ENCODE measurements at regions not wholly inside any gene's neighbourhood (a gene's known extent, or its start where the extent isn't known, plus 50 kb on each side); places are given as distances from the start of the nearest gene placed in this dataset.
A peak's percentile ranks its signal among the peaks of the same experiment; 100 is the strongest.

DNA sequence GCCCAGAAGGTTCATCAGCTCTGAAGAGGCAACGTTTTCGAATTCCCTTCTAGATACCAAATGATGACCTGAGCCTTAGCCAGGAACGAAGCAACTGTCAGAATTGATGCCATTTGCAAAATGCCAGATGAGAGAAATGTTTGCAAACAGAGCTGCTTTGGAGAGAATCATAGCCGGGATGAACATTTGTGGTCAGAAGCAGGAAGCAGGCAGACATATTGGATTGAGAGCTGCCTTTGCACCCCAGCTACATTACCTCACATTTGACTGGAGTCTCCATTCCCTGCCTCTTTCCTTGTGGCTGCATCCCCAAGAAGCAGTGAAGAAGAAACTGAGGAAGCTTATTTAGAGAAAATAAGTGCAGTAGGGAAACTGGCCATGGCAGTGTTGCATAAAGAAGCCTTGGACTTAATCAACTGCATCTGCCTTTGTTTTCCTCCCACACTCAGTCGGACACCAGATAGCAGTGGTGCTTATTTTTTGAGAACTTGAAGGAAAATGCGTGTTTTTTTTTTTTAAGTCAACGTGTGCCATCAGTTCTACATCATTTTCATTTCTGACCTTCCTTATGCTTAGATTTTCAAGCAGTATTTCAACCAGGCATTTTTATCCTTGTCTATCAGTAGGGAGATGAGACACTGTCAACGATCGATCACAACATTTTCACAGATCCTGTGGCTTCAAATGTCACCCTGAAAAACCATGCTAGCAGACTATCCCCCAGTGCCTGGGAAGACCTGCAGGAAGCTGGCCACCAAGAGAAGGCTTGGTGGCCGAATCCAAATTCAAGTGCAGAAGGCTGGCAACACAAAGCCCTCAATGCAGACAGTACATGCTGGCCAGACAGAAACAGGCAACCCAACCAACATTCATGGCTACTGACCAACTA is 541.2 kb upstream of the JARID2 start:
- DNase-seq (ENCODE audit: low spot score) = no peak
- no peak for ATAC-seq

DNA sequence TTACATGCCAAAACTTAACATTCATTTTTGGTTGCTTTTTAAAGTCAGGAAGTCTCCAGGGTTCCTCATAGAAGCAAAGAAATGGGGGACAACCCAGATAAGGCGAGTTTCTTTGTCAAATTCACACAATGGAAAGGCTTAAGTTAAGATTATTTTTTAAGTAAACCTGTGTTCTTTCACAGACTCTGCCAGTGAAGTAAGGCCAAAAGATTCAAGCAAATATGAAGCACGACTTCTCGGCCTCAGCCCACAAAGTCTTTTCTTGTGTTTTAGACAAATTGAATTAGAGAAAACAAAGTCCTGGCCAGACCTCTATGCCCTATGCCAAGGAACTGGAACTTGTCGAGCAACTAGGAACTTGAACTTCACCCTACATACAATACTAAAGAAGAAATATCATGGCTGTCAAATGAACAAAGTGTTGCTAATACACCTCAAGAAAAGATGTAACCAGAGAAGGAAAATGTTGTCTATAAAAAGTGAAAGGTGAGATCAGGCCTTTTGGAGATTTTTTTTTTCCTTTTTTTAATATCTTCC is 540.0 kb upstream of the JARID2 start:
- no peak for DNase-seq (ENCODE audit: low spot score)
- ATAC-seq = no peak

DNA sequence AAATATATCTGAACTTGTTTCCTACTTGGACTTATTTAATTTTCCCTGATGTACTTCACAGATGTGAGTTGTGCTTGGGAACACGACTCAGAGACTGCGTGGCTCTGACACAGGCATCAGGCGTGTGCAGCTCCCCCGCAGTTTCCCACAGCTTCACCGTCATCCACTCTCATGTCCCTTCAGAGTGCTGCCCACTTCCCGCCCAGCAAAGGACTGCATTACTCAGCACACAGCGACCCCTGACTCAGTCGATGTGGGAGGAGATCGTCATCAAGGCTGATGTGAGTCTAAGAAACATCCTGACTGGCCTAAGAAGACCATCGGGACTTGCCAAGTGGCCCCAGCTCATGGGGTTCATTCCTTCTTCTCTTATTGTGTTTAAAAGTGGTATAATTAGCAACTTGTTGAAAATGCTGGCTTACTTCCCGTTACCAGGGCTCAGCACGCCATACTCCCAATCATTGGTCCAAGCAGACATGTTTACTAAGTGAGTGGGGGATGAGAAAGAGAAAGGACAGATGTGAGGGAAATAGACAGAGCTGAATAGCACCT is 539.4 kb upstream of the JARID2 start:
- ATAC-seq (no peak), DNase-seq (ENCODE audit: low spot score) (no peak)

GRCh38 chr6:14707276-14707675 is 538.6 kb upstream of the JARID2 start:
- no peak for DNase-seq (ENCODE audit: low spot score)
- ATAC-seq = no peak

DNA sequence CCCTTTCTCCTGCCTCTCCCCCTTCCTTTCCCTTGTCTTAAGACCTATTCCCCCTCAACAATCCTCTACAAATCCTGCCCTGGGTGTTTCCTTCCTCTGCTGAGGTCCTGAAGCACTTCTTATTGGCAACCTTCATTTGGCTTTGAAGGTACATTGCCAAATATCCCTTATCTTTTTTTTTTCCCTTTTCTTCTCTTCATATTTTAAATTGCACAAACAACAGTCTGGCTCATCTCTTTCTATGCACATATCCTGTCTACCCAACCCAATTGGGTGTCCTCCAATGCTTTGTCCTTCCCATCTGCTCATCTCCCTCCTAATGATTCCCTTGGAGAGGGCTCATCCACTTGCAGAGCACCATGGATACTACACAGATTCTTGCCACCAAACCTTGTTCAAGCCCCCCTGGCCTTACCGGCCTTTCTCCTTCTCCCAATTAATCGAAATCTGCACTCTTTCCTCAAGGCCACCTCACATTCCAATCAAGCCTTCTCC is 537.9 kb upstream of the JARID2 start:
- ATAC-seq = no peak
- DNase-seq (ENCODE audit: low spot score) = no peak

DNA sequence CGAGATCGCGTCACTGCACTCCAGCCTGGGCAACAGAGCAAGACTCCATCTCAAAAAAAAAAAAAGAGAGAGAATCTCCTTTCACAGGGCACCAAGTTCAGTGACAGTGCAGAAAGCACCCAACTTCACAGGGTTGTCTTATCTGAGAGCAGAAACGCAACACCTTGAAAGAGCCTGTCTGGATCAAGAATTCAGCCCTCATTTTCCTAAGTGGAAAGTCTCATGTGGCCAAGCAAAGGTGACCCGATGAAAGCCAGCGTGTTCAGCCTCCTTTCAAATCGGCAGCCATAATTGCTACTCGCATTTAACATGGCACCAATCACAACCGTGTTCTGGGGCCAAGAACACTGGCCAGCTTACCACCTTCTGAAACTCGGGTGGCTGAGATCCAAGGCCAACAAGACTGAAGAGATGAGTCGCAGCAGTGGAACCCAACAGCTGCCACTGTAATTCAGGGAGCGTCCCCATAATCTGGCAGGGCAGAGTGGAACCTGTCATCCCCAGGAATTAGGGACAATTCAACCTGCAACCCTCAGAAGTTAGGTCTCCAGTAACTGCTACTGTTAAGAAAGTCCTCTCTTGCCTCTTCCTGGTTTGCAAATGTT is 536.7 kb upstream of the JARID2 start:
- ATAC-seq = no peak
- no peak for DNase-seq (ENCODE audit: low spot score)

GRCh38 chr6:14709900-14710299 is 536.0 kb upstream of the JARID2 start:
- DNase-seq (ENCODE audit: low spot score) (no peak), ATAC-seq (no peak)

GRCh38 chr6:14710421-14710820 is 535.4 kb upstream of the JARID2 start:
- DNase-seq (ENCODE audit: low spot score) (no peak), ATAC-seq (no peak)

DNA sequence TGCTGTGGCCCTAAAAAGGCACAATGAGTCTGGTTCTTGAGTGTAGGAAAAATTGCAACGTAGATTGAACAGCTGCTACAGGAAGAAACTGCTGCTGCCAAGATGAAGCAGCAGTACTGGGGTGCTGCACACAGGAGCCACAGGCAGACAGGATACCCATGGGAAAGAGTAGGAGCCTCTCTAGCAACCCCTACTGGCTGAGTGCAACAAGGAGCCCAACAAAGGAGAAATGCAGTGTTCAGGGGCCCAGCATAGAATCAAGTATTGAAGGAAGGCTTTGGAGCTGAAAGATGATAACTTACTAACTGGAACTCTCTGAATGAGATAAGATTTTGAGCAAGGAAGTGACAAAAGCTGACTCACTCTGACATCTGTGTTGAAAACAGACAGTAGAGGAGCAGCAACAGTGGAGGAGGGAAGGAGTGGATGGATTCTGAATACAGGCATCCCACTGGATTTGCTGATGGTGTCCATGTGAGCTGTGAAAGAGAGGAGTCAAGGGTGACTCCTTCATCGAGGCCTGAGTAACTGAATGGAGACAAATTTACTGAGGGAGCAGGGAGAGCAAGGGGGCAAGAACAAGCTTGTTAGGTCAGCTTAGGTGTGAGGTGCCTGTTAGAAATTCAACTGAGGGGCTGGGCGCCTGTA is 534.7 kb upstream of the JARID2 start:
- DNase-seq (ENCODE audit: low spot score) (no peak), ATAC-seq (peak; percentile 88)

DNA sequence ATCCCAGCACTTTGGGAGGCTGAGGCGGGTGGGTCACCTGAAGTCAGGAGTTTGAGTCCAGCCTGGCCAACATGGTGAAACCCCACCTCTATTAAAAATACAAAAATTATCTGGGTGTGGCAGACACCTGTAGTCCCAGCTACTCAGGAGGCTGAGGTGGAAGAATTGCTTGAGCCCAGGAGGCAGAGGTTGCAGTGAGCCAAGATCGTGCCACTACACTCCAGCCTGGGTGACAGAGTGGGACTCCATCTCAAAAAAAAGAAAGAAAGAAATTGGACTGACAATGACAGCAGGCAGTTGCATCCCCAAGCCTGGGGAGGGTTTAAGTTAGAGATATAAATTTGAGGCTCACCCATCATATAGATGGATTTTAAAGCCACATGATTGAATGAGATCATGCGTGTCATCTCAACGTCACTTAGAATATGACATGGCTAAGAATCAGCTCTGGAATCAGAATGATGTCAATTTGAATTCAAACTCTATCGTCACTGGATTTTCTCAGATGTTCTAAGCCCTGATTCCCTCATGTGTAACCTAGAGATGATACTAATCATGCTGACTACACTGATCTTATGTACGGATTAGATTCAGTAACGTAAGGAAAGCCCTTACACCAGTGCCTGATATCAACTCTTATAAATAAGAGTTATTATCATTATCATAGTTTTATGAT is 534.0 kb upstream of the JARID2 start:
- ATAC-seq (no peak), DNase-seq (ENCODE audit: low spot score) (no peak)

DNA sequence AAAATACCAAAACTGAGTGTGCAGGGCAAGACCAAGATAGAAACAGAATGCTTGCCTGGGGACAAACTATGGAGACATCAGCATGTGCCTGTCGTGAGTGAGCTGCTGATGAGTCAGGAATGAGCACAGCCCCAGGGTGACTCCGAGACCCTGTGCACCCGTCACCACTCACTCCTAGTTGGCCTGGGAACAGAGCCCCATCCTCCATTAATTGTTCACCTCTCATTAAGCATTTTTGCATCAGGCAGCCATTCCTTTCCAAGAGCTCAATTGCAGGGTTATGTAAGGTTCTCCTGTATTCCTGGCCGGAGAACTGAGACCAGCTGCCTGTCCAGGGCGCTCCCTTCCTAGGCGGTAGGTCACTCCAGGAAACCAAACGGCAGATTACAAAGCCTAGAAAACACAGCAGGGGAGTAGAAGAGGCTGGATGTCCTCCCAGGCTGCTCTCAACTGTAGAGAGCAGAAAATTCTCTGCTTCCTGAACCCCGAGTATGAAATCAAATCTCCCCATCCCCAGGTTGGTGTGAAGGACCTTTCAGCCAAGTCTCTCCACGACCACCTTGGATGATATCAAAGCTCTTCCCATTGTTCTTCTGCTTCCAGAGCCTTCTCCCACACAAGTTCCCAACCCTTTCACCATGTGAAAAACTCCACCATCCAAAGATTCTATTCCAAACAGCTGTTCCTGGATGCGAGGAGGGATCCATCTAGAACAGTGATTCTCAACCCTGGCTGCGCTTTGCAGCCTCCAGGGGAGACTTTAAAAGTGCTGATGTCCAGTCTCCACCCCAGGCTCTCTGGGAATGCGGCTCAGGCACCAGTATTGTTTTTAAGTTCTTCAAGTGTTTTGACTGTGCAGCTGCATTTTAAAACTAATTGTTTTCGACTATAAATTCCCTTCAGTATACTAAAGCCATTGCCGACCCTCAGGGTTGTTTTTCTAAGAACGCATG is 532.6 kb upstream of the JARID2 start:
- DNase-seq (ENCODE audit: low spot score) = no peak

GRCh38 chr6:14713966-14714631 is 531.8 kb upstream of the JARID2 start:
- no peak for DNase-seq (ENCODE audit: low spot score)
- no peak for ATAC-seq

More for the DNA sequence above, 532.6 kb upstream of the JARID2 start:
- ATAC-seq = no peak

DNA sequence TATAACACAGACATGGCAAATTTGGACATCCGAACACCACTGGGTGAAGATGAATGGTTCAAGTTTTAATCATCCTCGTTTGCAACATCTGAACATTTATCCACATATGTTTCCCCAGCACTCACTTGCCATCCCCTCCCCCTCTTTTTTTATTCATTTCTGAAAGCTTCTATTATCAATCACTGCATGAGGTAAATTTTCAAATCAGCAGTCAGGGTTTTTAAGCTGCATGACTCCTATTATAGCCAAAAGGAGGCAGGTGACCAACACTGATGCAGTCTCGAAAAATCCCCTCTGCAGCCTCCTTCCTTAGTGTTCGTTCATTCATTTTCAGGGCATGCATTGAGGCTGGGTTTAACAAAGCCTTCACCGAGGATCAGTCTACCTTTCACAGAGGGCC is 530.8 kb upstream of the JARID2 start:
- ATAC-seq = no peak
- no peak for DNase-seq (ENCODE audit: low spot score)

DNA sequence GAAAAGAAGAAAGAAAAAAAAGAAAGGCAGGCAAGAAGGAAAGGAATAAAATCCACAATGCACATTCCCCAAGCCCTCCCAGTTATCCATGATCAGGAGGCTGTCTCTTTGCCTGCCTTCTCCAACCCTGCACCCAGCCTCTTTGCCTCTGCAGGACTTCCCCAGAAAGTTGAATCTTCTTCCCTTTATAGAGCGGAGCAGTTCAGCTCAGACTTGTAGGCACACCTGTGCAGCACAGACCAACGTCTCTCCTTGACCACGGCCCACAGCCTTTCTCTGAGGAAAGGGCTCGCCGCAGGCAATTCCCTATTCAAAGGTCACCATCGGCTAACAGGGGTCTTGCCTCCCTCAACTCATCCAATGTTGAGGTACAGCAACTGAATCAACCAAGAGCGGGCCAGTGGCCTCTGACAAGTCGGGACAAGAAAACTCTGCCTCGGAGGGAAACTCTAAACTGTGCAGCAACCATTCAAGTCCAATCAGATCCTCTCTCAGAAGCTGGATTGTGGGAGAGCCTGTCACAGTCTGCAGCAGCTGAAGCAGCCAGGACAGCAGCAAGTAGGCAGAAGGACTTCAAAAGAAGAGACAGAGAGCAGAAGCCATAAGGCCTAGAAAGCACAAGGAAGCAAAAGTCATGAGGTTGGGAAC is 529.2 kb upstream of the JARID2 start:
- DNase-seq (ENCODE audit: low spot score) = no peak

DNA sequence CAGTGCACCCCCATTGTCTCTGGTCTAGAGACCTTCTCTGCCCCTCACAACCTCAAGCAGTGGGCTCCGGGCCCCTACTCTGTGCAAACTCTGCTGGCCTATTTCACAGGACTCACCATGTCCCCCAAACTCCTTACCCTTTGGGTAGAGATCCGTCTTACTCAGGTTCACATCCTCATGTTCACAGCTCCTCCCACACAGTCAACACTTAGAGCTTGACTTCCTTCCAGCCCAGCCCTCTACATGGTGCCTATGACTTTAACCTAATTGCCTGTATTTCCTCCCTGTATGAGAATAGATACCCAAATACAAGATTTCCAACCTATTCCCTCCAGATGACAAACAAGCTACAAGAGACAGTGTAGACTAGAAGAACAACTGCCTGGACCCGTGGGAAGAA is 528.6 kb upstream of the JARID2 start:
- ATAC-seq = no peak
- no peak for DNase-seq (ENCODE audit: low spot score)

More for the DNA sequence above, 529.2 kb upstream of the JARID2 start:
- no peak for ATAC-seq

DNA sequence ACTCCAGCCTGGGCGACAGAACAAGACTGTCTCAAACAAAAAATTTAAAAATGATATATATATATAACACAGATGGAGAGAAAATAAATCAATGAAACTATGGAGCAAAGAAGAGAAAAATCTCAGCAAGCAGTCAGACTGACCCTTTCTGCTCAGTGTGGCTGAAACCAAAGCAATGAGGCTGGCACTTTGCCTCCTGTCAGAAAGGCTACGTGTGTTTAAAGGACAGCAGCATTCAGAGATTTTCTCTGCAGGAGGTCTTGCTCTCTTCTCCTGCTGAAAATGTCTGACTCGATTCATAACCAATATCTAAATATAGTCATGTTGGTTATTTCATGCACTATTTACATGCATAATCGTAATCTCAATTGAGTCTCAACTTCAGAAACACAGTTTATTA is 527.0 kb upstream of the JARID2 start:
- ATAC-seq (no peak), DNase-seq (ENCODE audit: low spot score) (no peak)

GRCh38 chr6:14719270-14719669 is 526.6 kb upstream of the JARID2 start:
- DNase-seq (ENCODE audit: low spot score) = no peak
- peak; percentile 31 for ATAC-seq

DNA sequence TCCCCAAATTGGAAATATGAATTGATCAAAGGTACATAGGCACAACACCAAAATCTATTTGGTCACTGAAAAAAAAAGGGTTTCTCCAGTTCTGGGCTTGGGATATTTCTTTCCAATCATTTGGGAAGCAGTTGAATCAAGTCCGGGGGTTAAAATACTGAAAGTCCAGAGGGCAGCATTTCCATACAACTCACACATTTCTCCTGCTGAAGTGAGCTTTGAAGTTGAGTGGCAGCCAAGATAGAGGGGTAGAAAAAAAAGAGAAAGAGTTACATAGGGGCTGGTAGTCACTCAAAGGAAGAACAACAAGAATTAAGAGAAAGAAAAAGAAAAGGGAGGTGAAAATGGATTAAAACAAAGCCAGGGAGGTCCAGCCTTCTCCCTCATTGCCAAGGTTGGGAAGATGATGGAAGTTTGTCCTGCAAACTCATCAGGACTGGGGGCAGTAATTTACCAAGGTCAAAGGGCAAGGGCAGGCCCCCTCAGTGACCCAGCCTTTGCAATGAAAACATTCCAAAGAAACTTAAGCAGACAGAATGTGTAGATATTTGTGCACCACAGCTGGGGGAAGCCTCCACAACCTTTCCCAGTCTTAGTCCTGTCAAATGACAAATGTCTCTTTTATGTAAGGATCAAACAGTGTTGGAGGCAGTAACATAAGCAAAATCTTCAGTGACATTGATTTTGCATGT is 525.3 kb upstream of the JARID2 start:
- DNase-seq (ENCODE audit: low spot score) = no peak
- ATAC-seq = peak; percentile 42
